ENCODE measurements at regions not wholly inside any gene's neighbourhood (a gene's known extent, or its start where the extent isn't known, plus 50 kb on each side); places are given as distances from the start of the nearest gene placed in this dataset.

DNA sequence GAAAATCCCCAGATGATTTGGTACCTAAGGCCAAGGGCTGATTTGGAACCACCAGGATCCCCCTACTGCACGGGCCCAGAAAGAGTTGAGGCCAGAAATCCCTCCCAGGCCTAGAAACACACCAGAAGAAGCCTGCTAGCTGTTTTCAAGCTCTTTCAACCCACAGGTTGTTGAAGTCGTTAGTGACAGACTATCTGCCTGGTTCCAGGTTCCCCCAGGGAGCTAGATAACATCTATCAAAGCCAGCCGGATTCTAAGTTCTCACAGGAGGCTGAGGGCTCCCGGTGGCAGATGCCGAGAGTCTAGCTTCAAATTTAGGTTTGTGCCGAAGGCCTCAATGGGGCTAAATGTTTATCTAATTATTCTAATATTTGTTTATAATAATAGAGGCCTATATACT is 132.0 kb upstream of the ATP6AP2 start:
- TF ChIP-seq CTCF (IDR thresholded peaks at IDR 0.05) (no peak), POLR2A (IDR thresholded peaks at IDR 0.05) (no peak)

All from uterus (tissue), 2 donors.